IMR-90 (cell line): ENCODE measurements at regions not wholly inside any gene's neighbourhood (a gene's known extent, or its start where the extent isn't known, plus 50 kb on each side); places are given as distances from the start of the nearest gene placed in this dataset.

Experiments used
- ATAC-seq: fragments of 200-7000 bp; cut with Tn5 transposase; 2 replicates; pipeline ENCODE4 v1.9.1; 2020; ENCODE audit warnings: low read depth, mild to moderate bottlenecking, moderate library complexity
- BruUV-seq: library from RNA; stranded (reverse); fragments of 400-500 nt; replicated peaks from 2 replicates; lab custom pipeline; 2021; lab: Mats Ljungman, UMichigan
- CTCF ChIA-PET: fragments of 300-600 bp; formaldehyde crosslinking; extraction: SDS; loops from one replicate; lab custom pipeline; 2021; ENCODE audit warnings: antibody characterized with exemption; lab: Yijun Ruan, JAX
- POLR2A ChIA-PET: fragments of 300-600 bp; sonication (Branson Sonifier 250); formaldehyde crosslinking; loops from one replicate; lab custom pipeline; 2022; ENCODE audit warnings: antibody characterized with exemption; ENCODE audit not compliant: unreplicated experiment; lab: Charles Lee
- DNase-seq: peaks from one replicate; pipeline ENCODE4 v3.0.0; 2013
- H2AFZ ChIP-seq: replicated peaks from 2 replicates; pipeline ENCODE3; 2013; ENCODE audit warnings: low read length, mild to moderate bottlenecking; ENCODE audit not compliant: poor library complexity
- H2AK5ac ChIP-seq: 2 replicates; pipeline ENCODE4 v1.6.1; 2013; ENCODE audit warnings: low read depth, low read length, inconsistent platforms
- H2AK9ac ChIP-seq: replicated peaks from 2 replicates; pipeline ENCODE3; 2013; ENCODE audit warnings: mild to moderate bottlenecking, low read depth, low read length, moderate library complexity; ENCODE audit not compliant: poor library complexity
- H2BK120ac ChIP-seq: 2 replicates; pipeline ENCODE4 v1.6.1; 2013; ENCODE audit warnings: low read depth, low read length, inconsistent platforms
- H2BK15ac ChIP-seq: 3 replicates; pipeline ENCODE4 v1.6.1; 2013; ENCODE audit warnings: low read depth, low read length, inconsistent platforms
- H2BK20ac ChIP-seq: 2 replicates; pipeline ENCODE4 v1.6.1; 2013; ENCODE audit warnings: low read depth, mild to moderate bottlenecking, inconsistent platforms, low read length, moderate library complexity
- H2BK5ac ChIP-seq: 2 replicates; pipeline ENCODE4 v1.6.1; 2013; ENCODE audit warnings: mild to moderate bottlenecking, low read depth, low read length, inconsistent platforms; ENCODE audit not compliant: poor library complexity, severe bottlenecking
- H3K14ac ChIP-seq: replicated peaks from 2 replicates; pipeline ENCODE4 v1.6.1; 2013; ENCODE audit warnings: low read depth, low read length, inconsistent platforms
- H3K18ac ChIP-seq: 2 replicates; pipeline ENCODE4 v1.6.1; 2013; ENCODE audit warnings: low read depth, low read length, control low read depth
- H3K23ac ChIP-seq: 2 replicates; pipeline ENCODE4 v1.6.1; 2013; ENCODE audit warnings: low read depth, low read length, inconsistent platforms
- H3K27ac ChIP-seq: 2 replicates; pipeline ENCODE4 v1.5.1; 2013; ENCODE audit warnings: mild to moderate bottlenecking, control low read depth, low read length; ENCODE audit not compliant: insufficient read depth
- H3K27me3 ChIP-seq: 2 replicates; pipeline ENCODE4 v1.6.1; 2013; ENCODE audit warnings: low read length; ENCODE audit not compliant: control insufficient read depth, insufficient read depth
- H3K36me3 ChIP-seq: 2 replicates; pipeline ENCODE4 v1.6.1; 2013; ENCODE audit warnings: low read length, mixed read lengths; ENCODE audit not compliant: control insufficient read depth, insufficient read depth
- H3K4ac ChIP-seq: 2 replicates; pipeline ENCODE4 v1.6.1; 2013; ENCODE audit warnings: low read depth, low read length, inconsistent platforms
- H3K4me1 ChIP-seq: 2 replicates; pipeline ENCODE4 v1.6.1; 2013; ENCODE audit warnings: low read length, mixed read lengths; ENCODE audit not compliant: control insufficient read depth, insufficient read depth
- H3K4me2 ChIP-seq: 2 replicates; pipeline ENCODE4 v1.6.1; 2013; ENCODE audit warnings: low read depth, mild to moderate bottlenecking, control low read depth, low read length, moderate library complexity
- H3K4me3 ChIP-seq: 2 replicates; pipeline ENCODE4 v1.5.1; 2013; ENCODE audit warnings: low read depth, mild to moderate bottlenecking, control low read depth, low read length, moderate library complexity; ENCODE audit not compliant: insufficient read depth
- H3K56ac ChIP-seq: 2 replicates; pipeline ENCODE4 v1.6.1; 2013; ENCODE audit warnings: low read length, inconsistent platforms; ENCODE audit not compliant: insufficient read depth; ENCODE audit errors: extremely low read depth
- H3K79me1 ChIP-seq, 2 experiments: 2 replicates each; pipeline ENCODE4 v1.6.1; 2013; ENCODE audit warnings: low read length in 2 of 2, inconsistent platforms in 1 of 2, low read depth in 1 of 2
- H3K9ac ChIP-seq: 2 replicates; pipeline ENCODE4 v1.6.1; 2013; ENCODE audit warnings: low read depth, low read length, control low read depth
- H3K9me1 ChIP-seq: 2 replicates; pipeline ENCODE4 v1.6.1; 2013; ENCODE audit warnings: low read length, inconsistent platforms; ENCODE audit not compliant: insufficient read depth
- H3K9me3 ChIP-seq: 2 replicates; pipeline ENCODE4 v1.6.1; 2013; ENCODE audit warnings: low read length; ENCODE audit not compliant: control insufficient read depth, insufficient read depth
- H4K20me1 ChIP-seq: 2 replicates; pipeline ENCODE4 v1.6.1; 2013; ENCODE audit warnings: low read length, inconsistent platforms; ENCODE audit not compliant: insufficient read depth
- H4K5ac ChIP-seq: 2 replicates; pipeline ENCODE4 v1.6.1; 2013; ENCODE audit warnings: mild to moderate bottlenecking, low read depth, low read length, control low read depth
- H4K8ac ChIP-seq, 2 experiments: 2 replicates each; pipeline ENCODE4 v1.6.1; 2013; ENCODE audit warnings: low read depth in 2 of 2, low read length in 2 of 2, control low read depth in 1 of 2, inconsistent platforms in 1 of 2
- H4K91ac ChIP-seq: 2 replicates; pipeline ENCODE4 v1.6.1; 2013; ENCODE audit warnings: low read depth, low read length, inconsistent platforms; ENCODE audit not compliant: insufficient read depth
- BHLHE40 ChIP-seq: fragments of 150-350 bp; IDR thresholded peaks from 2 replicates; pipeline ENCODE4 v1.6.1; 2016; ENCODE audit warnings: mild to moderate bottlenecking, low read depth, low read length
- CEBPB ChIP-seq: IDR thresholded peaks from 2 replicates; pipeline ENCODE4 v1.6.1; 2012; ENCODE audit warnings: low read depth, low read length, improper control_type of control experiment
- CHD1 ChIP-seq: IDR thresholded peaks from 2 replicates; pipeline ENCODE4 v1.6.1; 2012; ENCODE audit warnings: low read depth, low read length, improper control_type of control experiment
- CTCF ChIP-seq: conservative IDR thresholded peaks from 2 replicates; pipeline ENCODE4 v1.5.1; 2012; ENCODE audit warnings: mild to moderate bottlenecking, low read depth, low read length, improper control_type of control experiment
- FOS ChIP-seq: fragments of 150-350 bp; IDR thresholded peaks from 2 replicates; pipeline ENCODE4 v1.6.1; 2016; ENCODE audit warnings: low read depth, low read length
- MAFK ChIP-seq: IDR thresholded peaks from 2 replicates; pipeline ENCODE4 v1.6.1; 2012; ENCODE audit warnings: low read depth, low read length, improper control_type of control experiment
- MAZ ChIP-seq: IDR thresholded peaks from 2 replicates; pipeline ENCODE4 v1.6.1; 2012; ENCODE audit warnings: low read depth, mild to moderate bottlenecking, low read length, improper control_type of control experiment, moderate library complexity, borderline replicate concordance
- MXI1 ChIP-seq: IDR thresholded peaks from 2 replicates; pipeline ENCODE4 v1.6.1; 2012; ENCODE audit warnings: low read depth, mild to moderate bottlenecking, low read length, moderate library complexity, borderline replicate concordance
- NFE2L2 ChIP-seq: fragments of 150-350 bp; IDR thresholded peaks from 2 replicates; pipeline ENCODE4 v1.6.1; 2016; ENCODE audit warnings: low read depth, mild to moderate bottlenecking, low read length
- POLR2A ChIP-seq: IDR thresholded peaks from 2 replicates; pipeline ENCODE4 v1.6.1; 2012; ENCODE audit warnings: mild to moderate bottlenecking, low read depth, low read length
- RAD21 ChIP-seq: IDR thresholded peaks from 2 replicates; pipeline ENCODE4 v1.6.1; 2012; ENCODE audit warnings: low read length, improper control_type of control experiment
- RCOR1 ChIP-seq: IDR thresholded peaks from 2 replicates; pipeline ENCODE4 v1.6.1; 2012; ENCODE audit warnings: mild to moderate bottlenecking, low read length, improper control_type of control experiment; ENCODE audit not compliant: insufficient replicate concordance
- RFX5 ChIP-seq: IDR thresholded peaks from 2 replicates; pipeline ENCODE4 v1.8.0; 2012; ENCODE audit warnings: low read depth, mild to moderate bottlenecking, low read length, moderate library complexity
- SMC3 ChIP-seq: fragments of 150-350 bp; IDR thresholded peaks from 2 replicates; pipeline ENCODE4 v1.6.1; 2016; ENCODE audit warnings: low read depth, mild to moderate bottlenecking, antibody characterized with exemption, low read length, moderate library complexity
- dilution Hi-C: fragments of 300-500 bp; cut with HindIII; formaldehyde crosslinking; loops from one replicate; pipeline ENCODE4 v1.14.3; 2018; ENCODE audit warnings: low sequenced_read_pairs; ENCODE audit not compliant: unreplicated experiment
- in situ Hi-C: fragments of 300-500 bp; cut with MboI; formaldehyde crosslinking; loops from 3 replicates; pipeline ENCODE4 v1.14.3; 2019; ENCODE audit warnings: low sequenced_read_pairs, inconsistent platforms, mixed read lengths
- intact Hi-C: fragments of 100-400 bp; cut with micrococcal nuclease; formaldehyde crosslinking; loops from 2 replicates; pipeline ENCODE4 v1.10.0; 2022
- TF ChIP-seq, protein P1 (sequence below): fragments of 150-350 bp; IDR thresholded peaks from 2 replicates; pipeline ENCODE4 v1.6.1; 2017; ENCODE audit warnings: mild to moderate bottlenecking, antibody characterized with exemption, low read length, low read depth
- TF ChIP-seq, protein P2 (sequence below): fragments of 150-350 bp; IDR thresholded peaks from 2 replicates; pipeline ENCODE4 v1.6.1; 2016; ENCODE audit warnings: low read depth, mild to moderate bottlenecking, low read length, moderate library complexity, borderline replicate concordance

DNA sequence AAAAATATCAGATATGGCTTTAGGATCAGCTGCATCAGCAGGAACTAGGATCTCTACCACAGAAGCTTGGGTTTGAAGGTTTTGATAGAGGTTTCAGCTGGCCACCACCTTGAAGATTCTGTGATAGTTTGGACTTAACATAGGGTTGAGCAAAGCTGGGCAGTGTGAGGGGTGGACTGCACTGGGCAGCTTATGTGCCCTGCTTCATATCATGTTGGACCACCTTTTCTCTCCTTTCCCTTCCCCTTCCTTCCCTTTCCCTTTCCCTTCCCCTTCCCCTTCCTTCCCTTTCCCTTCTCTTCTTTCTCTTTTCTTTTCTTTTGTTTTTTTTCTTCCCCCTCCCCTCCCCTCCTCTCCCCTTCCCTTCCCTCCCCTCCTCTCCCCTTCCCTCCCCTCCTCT is 196.3 kb upstream of the CXCR4 start:
- Histone ChIP-seq H2BK20ac (no peak overlapping the region), H3K27me3 (no peaks in the 10 kb centered on the region), H3K4ac (no peak overlapping the region), H2AFZ (no peak overlapping the region), H3K4me1 (no peaks in the 10 kb centered on the region), H2AK9ac (no peak overlapping the region), H4K91ac (no peak overlapping the region), H3K14ac (no peak overlapping the region), H3K4me3 (no peak overlapping the region), H3K18ac (no peak overlapping the region), H2BK5ac (no peak overlapping the region), H3K79me1 (no peaks in the 10 kb centered on the region), H3K9ac (no peak overlapping the region), H3K23ac (no peak overlapping the region), H4K8ac (no peak overlapping the region), H3K36me3 (no peaks in the 10 kb centered on the region), H2BK120ac (no peak overlapping the region), H4K20me1 (no peaks in the 10 kb centered on the region), H2BK15ac (no peak overlapping the region), H3K9me3 (no peaks in the 10 kb centered on the region), H4K5ac (no peak overlapping the region), H3K9me1 (no peaks in the 10 kb centered on the region), H3K4me2 (no peak overlapping the region), H2AK5ac (no peak overlapping the region), H3K56ac (no peak overlapping the region), H3K27ac (no peak overlapping the region)
- ATAC-seq (no peak), DNase-seq (no peak)
- BruUV-seq, result no TSS peak
- no peak for TF ChIP-seq MXI1
- TF ChIP-seq MAZ, result no peak
- TF ChIP-seq, protein P1, sequence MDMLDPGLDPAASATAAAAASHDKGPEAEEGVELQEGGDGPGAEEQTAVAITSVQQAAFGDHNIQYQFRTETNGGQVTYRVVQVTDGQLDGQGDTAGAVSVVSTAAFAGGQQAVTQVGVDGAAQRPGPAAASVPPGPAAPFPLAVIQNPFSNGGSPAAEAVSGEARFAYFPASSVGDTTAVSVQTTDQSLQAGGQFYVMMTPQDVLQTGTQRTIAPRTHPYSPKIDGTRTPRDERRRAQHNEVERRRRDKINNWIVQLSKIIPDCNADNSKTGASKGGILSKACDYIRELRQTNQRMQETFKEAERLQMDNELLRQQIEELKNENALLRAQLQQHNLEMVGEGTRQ, result no peak
- TF ChIP-seq CEBPB, result no peak
- TF ChIP-seq NFE2L2, result no peak
- TF ChIP-seq MAFK, result no peak
- no peak for TF ChIP-seq CTCF
- no peak for TF ChIP-seq BHLHE40
- TF ChIP-seq RFX5, result no peak
- TF ChIP-seq RCOR1, result no peak
- TF ChIP-seq FOS, result no peak
- TF ChIP-seq SMC3, result no peak
- TF ChIP-seq RAD21, result no peak
- TF ChIP-seq POLR2A, result no peak
- TF ChIP-seq, protein P2, sequence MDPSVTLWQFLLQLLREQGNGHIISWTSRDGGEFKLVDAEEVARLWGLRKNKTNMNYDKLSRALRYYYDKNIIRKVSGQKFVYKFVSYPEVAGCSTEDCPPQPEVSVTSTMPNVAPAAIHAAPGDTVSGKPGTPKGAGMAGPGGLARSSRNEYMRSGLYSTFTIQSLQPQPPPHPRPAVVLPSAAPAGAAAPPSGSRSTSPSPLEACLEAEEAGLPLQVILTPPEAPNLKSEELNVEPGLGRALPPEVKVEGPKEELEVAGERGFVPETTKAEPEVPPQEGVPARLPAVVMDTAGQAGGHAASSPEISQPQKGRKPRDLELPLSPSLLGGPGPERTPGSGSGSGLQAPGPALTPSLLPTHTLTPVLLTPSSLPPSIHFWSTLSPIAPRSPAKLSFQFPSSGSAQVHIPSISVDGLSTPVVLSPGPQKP, result no peak
- no peak for TF ChIP-seq CHD1
- dilution Hi-C loops (no loop called here), in situ Hi-C loops (no loop called here), intact Hi-C loops (no loop called here)
- ChIA-PET POLR2A (no interaction called here), CTCF (interaction anchor here (0.5 kb wide), 1 partner anchor 400 kb away, joined by 4 read pairs; no protein-coding TSS in a partner anchor)
